SJSA1 (cell line): ENCODE measurements at regions not wholly inside any gene's neighbourhood (a gene's known extent, or its start where the extent isn't known, plus 50 kb on each side); places are given as distances from the start of the nearest gene placed in this dataset.

Source experiments
- DNase-seq, 2 experiments: peaks; one replicate each; pipeline ENCODE4 v3.0.0-alpha.2; 2015 to 2020; ENCODE audit warnings: low spot score in 2 of 2, low read depth in 1 of 2
- H3K27ac ChIP-seq: fragments of 250-450 bp; sonication (Bioruptor Pico); 2 replicates; pipeline ENCODE4 v1.5.1; 2020; ENCODE audit warnings: mild to moderate bottlenecking, moderate library complexity
- H3K27me3 ChIP-seq: fragments of 250-450 bp; sonication (Bioruptor Pico); replicated peaks from 2 replicates; pipeline ENCODE4 v1.5.1; 2020; ENCODE audit warnings: mild to moderate bottlenecking, moderate library complexity
- H3K36me3 ChIP-seq: fragments of 250-450 bp; sonication (Bioruptor Pico); 2 replicates; pipeline ENCODE4 v1.5.1; 2020; ENCODE audit warnings: mild to moderate bottlenecking
- H3K4me1 ChIP-seq: fragments of 250-450 bp; sonication (Bioruptor Pico); replicated peaks from 2 replicates; pipeline ENCODE4 v1.6.1; 2021; ENCODE audit warnings: mild to moderate bottlenecking
- H3K4me3 ChIP-seq: fragments of 250-450 bp; sonication (Bioruptor Pico); 2 replicates; pipeline ENCODE4 v1.5.1; 2020; ENCODE audit warnings: mild to moderate bottlenecking
- H3K9me3 ChIP-seq: fragments of 250-450 bp; sonication (Bioruptor Pico); replicated peaks from 2 replicates; pipeline ENCODE4 v1.5.1; 2020; ENCODE audit warnings: mild to moderate bottlenecking

- no peak overlapping the region for H3K4me3 ChIP-seq
- no peaks in the 10 kb centered on the region for H3K36me3 ChIP-seq
- H3K27ac ChIP-seq = no peak overlapping the region
- no peaks in the 10 kb centered on the region for H3K9me3 ChIP-seq
- H3K4me1 ChIP-seq = no peaks in the 10 kb centered on the region
- H3K27me3 ChIP-seq = no peaks in the 10 kb centered on the region
- no peak for DNase-seq
These were observed 384.2 kb downstream of the EFNA5 start for GRCh38 chr5:107286447-107287098.

GRCh38 chr5:107285772-107286171 lies 385.0 kb downstream of the EFNA5 start:
- Histone ChIP-seq H3K27ac (no peak overlapping the region), H3K27me3 (no peaks in the 10 kb centered on the region), H3K9me3 (no peaks in the 10 kb centered on the region; the same call in 1 of the 2 replicates), H3K4me3 (no peak overlapping the region), H3K36me3 (no peaks in the 10 kb centered on the region), H3K4me1 (no peaks in the 10 kb centered on the region)
- DNase-seq = no peak

- Histone ChIP-seq H3K27ac (no peak overlapping the region), H3K4me3 (no peak overlapping the region), H3K9me3 (no peaks in the 10 kb centered on the region; the same call in 1 of the 2 replicates), H3K27me3 (no peaks in the 10 kb centered on the region), H3K36me3 (no peaks in the 10 kb centered on the region), H3K4me1 (no peaks in the 10 kb centered on the region)
- no peak for DNase-seq
These were observed 385.8 kb downstream of the EFNA5 start for GRCh38 chr5:107284822-107285525.

GRCh38 chr5:107282061-107282460 lies 388.7 kb downstream of the EFNA5 start:
- DNase-seq = no peak
- Histone ChIP-seq H3K27ac (no peak overlapping the region), H3K9me3 (no peaks in the 10 kb centered on the region; the same call in 1 of the 2 replicates), H3K27me3 (no peaks in the 10 kb centered on the region), H3K36me3 (no peaks in the 10 kb centered on the region), H3K4me1 (no peaks in the 10 kb centered on the region), H3K4me3 (no peak overlapping the region)

GRCh38 chr5:107278774-107279173 lies 392.0 kb downstream of the EFNA5 start:
- Histone ChIP-seq H3K27ac (no peak overlapping the region), H3K4me3 (no peak overlapping the region), H3K9me3 (no peaks in the 10 kb centered on the region; the same call in 1 of the 2 replicates), H3K36me3 (no peaks in the 10 kb centered on the region), H3K27me3 (no peaks in the 10 kb centered on the region), H3K4me1 (no peaks in the 10 kb centered on the region)
- no peak for DNase-seq

GRCh38 chr5:107277485-107278125 lies 393.1 kb downstream of the EFNA5 start:
- Histone ChIP-seq H3K9me3 (no peaks in the 10 kb centered on the region; the same call in 1 of the 2 replicates), H3K27ac (no peak overlapping the region), H3K4me3 (no peak overlapping the region), H3K4me1 (no peaks in the 10 kb centered on the region), H3K27me3 (no peaks in the 10 kb centered on the region), H3K36me3 (no peaks in the 10 kb centered on the region)
- DNase-seq = no peak

GRCh38 chr5:107275333-107275732 lies 395.4 kb downstream of the EFNA5 start:
- no peak for DNase-seq
- no peaks in the 10 kb centered on the region for H3K36me3 ChIP-seq

GRCh38 chr5:107274571-107274970 lies 396.2 kb downstream of the EFNA5 start:
- H3K4me3 ChIP-seq = no peak overlapping the region
- no peak for DNase-seq
- no peaks in the 10 kb centered on the region for H3K4me1 ChIP-seq
- H3K36me3 ChIP-seq = no peaks in the 10 kb centered on the region
- H3K9me3 ChIP-seq = no peaks in the 10 kb centered on the region
- no peak overlapping the region for H3K27ac ChIP-seq
- H3K27me3 ChIP-seq = no peaks in the 10 kb centered on the region; the same call in 1 of the 2 replicates

More at GRCh38 chr5:107275333-107275732, 395.4 kb downstream of the EFNA5 start:
- Histone ChIP-seq H3K4me1 (no peaks in the 10 kb centered on the region), H3K27ac (no peak overlapping the region), H3K9me3 (no peaks in the 10 kb centered on the region), H3K4me3 (no peak overlapping the region), H3K27me3 (no peaks in the 10 kb centered on the region)

GRCh38 chr5:107272954-107273353 lies 397.8 kb downstream of the EFNA5 start:
- no peak for DNase-seq
- Histone ChIP-seq H3K27ac (no peak overlapping the region), H3K4me3 (no peak overlapping the region), H3K27me3 (peaks cover 4% of the 10 kb centered on the region; the same call in 1 of the 2 replicates), H3K9me3 (no peaks in the 10 kb centered on the region), H3K4me1 (no peaks in the 10 kb centered on the region), H3K36me3 (no peaks in the 10 kb centered on the region)

GRCh38 chr5:107272509-107272908 lies 398.2 kb downstream of the EFNA5 start:
- no peak for DNase-seq

GRCh38 chr5:107271682-107272350 lies 398.9 kb downstream of the EFNA5 start:
- H3K4me1 ChIP-seq = no peaks in the 10 kb centered on the region
- H3K27ac ChIP-seq = no peak overlapping the region
- DNase-seq = no peak
- H3K36me3 ChIP-seq = no peaks in the 10 kb centered on the region
- peaks cover 4% of the 10 kb centered on the region; the same call in 1 of the 2 replicates for H3K27me3 ChIP-seq
- no peaks in the 10 kb centered on the region for H3K9me3 ChIP-seq
- no peak overlapping the region for H3K4me3 ChIP-seq

More at GRCh38 chr5:107272509-107272908, 398.2 kb downstream of the EFNA5 start:
- no peak overlapping the region for H3K27ac ChIP-seq
- H3K9me3 ChIP-seq = no peaks in the 10 kb centered on the region
- H3K36me3 ChIP-seq = no peaks in the 10 kb centered on the region
- H3K4me1 ChIP-seq = no peaks in the 10 kb centered on the region
- H3K4me3 ChIP-seq = no peak overlapping the region
- H3K27me3 ChIP-seq = peaks cover 4% of the 10 kb centered on the region; the same call in 1 of the 2 replicates

GRCh38 chr5:107270561-107270960 lies 400.2 kb downstream of the EFNA5 start:
- peaks cover 4% of the 10 kb centered on the region; the same call in 1 of the 2 replicates for H3K27me3 ChIP-seq

GRCh38 chr5:107269678-107270077 lies 401.1 kb downstream of the EFNA5 start:
- no peak for DNase-seq

More at GRCh38 chr5:107270561-107270960, 400.2 kb downstream of the EFNA5 start:
- no peak for DNase-seq
- no peaks in the 10 kb centered on the region for H3K36me3 ChIP-seq
- no peak overlapping the region for H3K4me3 ChIP-seq
- H3K9me3 ChIP-seq = no peaks in the 10 kb centered on the region
- no peaks in the 10 kb centered on the region for H3K4me1 ChIP-seq
- no peak overlapping the region for H3K27ac ChIP-seq

More at GRCh38 chr5:107269678-107270077, 401.1 kb downstream of the EFNA5 start:
- no peaks in the 10 kb centered on the region for H3K4me1 ChIP-seq
- peaks cover 4% of the 10 kb centered on the region; the same call in 1 of the 2 replicates for H3K27me3 ChIP-seq
- H3K36me3 ChIP-seq = no peaks in the 10 kb centered on the region
- H3K27ac ChIP-seq = no peak overlapping the region
- H3K9me3 ChIP-seq = no peaks in the 10 kb centered on the region
- H3K4me3 ChIP-seq = no peak overlapping the region
